ENCODE measurements at regions not wholly inside any gene's neighbourhood (a gene's known extent, or its start where the extent isn't known, plus 50 kb on each side); places are given as distances from the start of the nearest gene placed in this dataset.

GRCh38 chr2:106631281-106631680, 144.1 kb downstream of the CD8B2 start:
- Histone ChIP-seq H3K27me3 (ENCODE audit: insufficient read depth in 3 of 3, low read length in 2 of 3) (peaks cover 0 to 2% (median 0%) of the 10 kb centered on the region in 3 donors), H3K36me3 (ENCODE audit: insufficient read depth in 1 of 2, low read depth in 1 of 2) (no peaks in the 10 kb centered on the region), H3K9me3 (no peaks in the 10 kb centered on the region), H3K4me3 (no peak overlapping the region), H3K4me1 (no peaks in the 10 kb centered on the region), H3K27ac (no peak overlapping the region)
- ATAC-seq (no peak), DNase-seq (no peak)
- 72 to 100% (median 85%) methylated on average over 1 of the region's 1 CpG for WGBS, 3 donors
- TF ChIP-seq CTCF (IDR thresholded peaks at IDR 0.05): no peak
- intact Hi-C loops (cut with DNase I): no loop called here

- 0 to 4% (median 1%) methylated on average over 1 of the region's 1 CpG for WGBS, 3 donors
- Histone ChIP-seq H3K36me3 (ENCODE audit: insufficient read depth in 1 of 2, low read depth in 1 of 2) (no peaks in the 10 kb centered on the region), H3K27ac (no peak overlapping the region), H3K27me3 (ENCODE audit: insufficient read depth in 3 of 3, low read length in 2 of 3) (no peaks in the 10 kb centered on the region), H3K9me3 (no peaks in the 10 kb centered on the region), H3K4me3 (no peak overlapping the region), H3K4me1 (no peaks in the 10 kb centered on the region)
- TF ChIP-seq CTCF (IDR thresholded peaks at IDR 0.05): peak; percentile 31
- no peak for ATAC-seq
- intact Hi-C loops (cut with DNase I): no loop called here
- DNase-seq: no peak
These were observed 150.9 kb downstream of the CD8B2 start for GRCh38 chr2:106638043-106638442.

GRCh38 chr2:106638580-106638979, 151.4 kb downstream of the CD8B2 start:
- Histone ChIP-seq H3K36me3 (ENCODE audit: insufficient read depth in 1 of 2, low read depth in 1 of 2) (no peaks in the 10 kb centered on the region), H3K4me1 (no peaks in the 10 kb centered on the region), H3K27me3 (ENCODE audit: insufficient read depth in 3 of 3, low read length in 2 of 3) (no peaks in the 10 kb centered on the region), H3K27ac (no peak overlapping the region), H3K4me3 (no peak overlapping the region), H3K9me3 (no peaks in the 10 kb centered on the region)
- no peak for DNase-seq
- TF ChIP-seq CTCF (IDR thresholded peaks at IDR 0.05): no peak
- no peak for ATAC-seq
- intact Hi-C loops (cut with DNase I): no loop called here

- H3K4me3 ChIP-seq: no peak overlapping the region
- ATAC-seq (no peak), DNase-seq (no peak)
- H3K4me1 ChIP-seq: no peaks in the 10 kb centered on the region
- no peaks in the 10 kb centered on the region for H3K9me3 ChIP-seq
- TF ChIP-seq CTCF (IDR thresholded peaks at IDR 0.05): no peak
- no peak overlapping the region for H3K27ac ChIP-seq
- H3K27me3 ChIP-seq (ENCODE audit: insufficient read depth in 3 of 3, low read length in 2 of 3): no peaks in the 10 kb centered on the region
- H3K36me3 ChIP-seq (ENCODE audit: insufficient read depth in 1 of 2, low read depth in 1 of 2): no peaks in the 10 kb centered on the region
- intact Hi-C loops (cut with DNase I): no loop called here
These were observed 155.5 kb downstream of the CD8B2 start for GRCh38 chr2:106642679-106643078.

- WGBS, 3 donors: 88 to 96% (median 89%) methylated on average over 4 of the region's 4 CpGs
- no peaks in the 10 kb centered on the region for H3K4me1 ChIP-seq
- no peak overlapping the region for H3K27ac ChIP-seq
- H3K36me3 ChIP-seq (ENCODE audit: insufficient read depth in 1 of 2, low read depth in 1 of 2): no peaks in the 10 kb centered on the region
- no peak overlapping the region for H3K4me3 ChIP-seq
- no peaks in the 10 kb centered on the region for H3K9me3 ChIP-seq
- TF ChIP-seq CTCF (IDR thresholded peaks at IDR 0.05): no peak
- peaks cover 0 to 3% (median 0%) of the 10 kb centered on the region in 3 donors for H3K27me3 ChIP-seq (ENCODE audit: insufficient read depth in 3 of 3, low read length in 2 of 3)
- intact Hi-C loops (cut with DNase I): no loop called here
- DNase-seq (no peak), ATAC-seq (no peak)
These were observed 157.5 kb downstream of the CD8B2 start for GRCh38 chr2:106644623-106645022.

Data from psoas muscle (tissue), 7 donors.